OCI-LY3 (cell line): ENCODE measurements at regions not wholly inside any gene's neighbourhood (a gene's known extent, or its start where the extent isn't known, plus 50 kb on each side); places are given as distances from the start of the nearest gene placed in this dataset.

Experiments used
- CTCF ChIP-seq: fragments of 200-600, 300-600 bp; sonication (generic); IDR thresholded peaks from 2 replicates; pipeline ENCODE4 v1.5.1; 2014; ENCODE audit warnings: antibody characterized with exemption, low read length, low read depth
- EZH2phosphoT487 ChIP-seq: fragments of 200-600 bp; shearing (Covaris generic); IDR thresholded peaks from 2 replicates; pipeline ENCODE4 v1.6.1; 2018; ENCODE audit warnings: antibody characterized with exemption, mixed run types, low read depth

DNA sequence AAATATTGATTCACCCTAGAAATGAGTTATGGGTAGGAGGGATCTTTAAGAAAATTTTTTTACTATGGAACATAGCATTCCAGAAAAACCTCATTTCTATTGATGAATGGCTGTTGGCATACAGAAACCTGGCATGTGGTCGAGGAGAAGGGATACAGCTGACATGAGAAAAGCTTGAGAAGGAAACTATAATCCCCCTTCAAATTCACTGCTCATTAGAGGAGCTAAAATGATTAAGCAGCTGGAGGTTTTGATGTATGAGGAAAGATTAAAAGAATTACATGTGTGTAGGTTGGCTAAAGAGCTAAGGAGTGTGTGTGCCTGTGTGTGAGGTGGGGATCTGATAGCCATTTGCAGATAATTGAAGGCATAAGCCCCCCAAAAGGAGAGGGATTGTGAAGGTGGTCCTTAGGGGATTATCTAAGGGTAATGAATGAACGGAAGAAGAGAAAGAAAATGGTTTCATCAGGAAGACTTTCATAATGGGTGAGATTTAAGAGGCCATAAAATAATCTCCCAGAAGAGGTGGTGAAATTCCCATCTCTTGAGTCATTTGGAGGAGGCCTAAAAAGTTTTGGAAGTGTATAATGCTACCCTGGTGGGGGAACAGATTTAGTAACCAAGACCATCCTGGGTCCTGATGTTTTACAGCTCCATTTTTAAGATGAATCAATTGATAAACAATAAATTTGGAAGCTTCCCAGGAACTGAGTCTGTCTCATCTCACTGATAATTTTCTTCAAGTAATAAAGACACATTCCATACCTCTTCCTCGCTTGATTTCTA lies 272.0 kb upstream of the HAND2 start:
- TF ChIP-seq CTCF = no peak
- no peak for TF ChIP-seq EZH2phosphoT487
